Trophoblast cell (in vitro differentiated cells and primary cell): ENCODE measurements at regions not wholly inside any gene's neighbourhood (a gene's known extent, or its start where the extent isn't known, plus 50 kb on each side); places are given as distances from the start of the nearest gene placed in this dataset.

ENCODE experiments used
- DNase-seq, 2 donors: peaks; one replicate each; pipeline ENCODE4 v3.0.0-alpha.2; 2016
- H2AFZ ChIP-seq: 2 replicates; pipeline ENCODE4 v1.6.1; 2013; ENCODE audit warnings: low read length, moderate library complexity, mild to moderate bottlenecking; ENCODE audit not compliant: insufficient read depth, poor library complexity
- H2AK5ac ChIP-seq: 2 replicates; pipeline ENCODE4 v1.6.1; 2013; ENCODE audit warnings: mild to moderate bottlenecking, low read length
- H2BK120ac ChIP-seq: 2 replicates; pipeline ENCODE4 v1.6.1; 2013; ENCODE audit warnings: low read length, mild to moderate bottlenecking, moderate library complexity; ENCODE audit not compliant: insufficient read depth, poor library complexity
- H2BK12ac ChIP-seq: 2 replicates; pipeline ENCODE4 v1.6.1; 2013; ENCODE audit warnings: mild to moderate bottlenecking, low read length, moderate library complexity
- H2BK5ac ChIP-seq: 2 replicates; pipeline ENCODE4 v1.6.1; 2013; ENCODE audit warnings: low read length, low read depth, moderate library complexity, mild to moderate bottlenecking; ENCODE audit not compliant: poor library complexity
- H3K14ac ChIP-seq: 2 replicates; pipeline ENCODE4 v1.6.1; 2013; ENCODE audit warnings: mild to moderate bottlenecking, low read length
- H3K18ac ChIP-seq: 2 replicates; pipeline ENCODE4 v1.6.1; 2013; ENCODE audit warnings: mild to moderate bottlenecking, low read length
- H3K23ac ChIP-seq: 2 replicates; pipeline ENCODE4 v1.6.1; 2013; ENCODE audit warnings: low read length
- H3K27ac ChIP-seq: 2 replicates; pipeline ENCODE4 v1.5.1; 2013; ENCODE audit warnings: low read depth, mild to moderate bottlenecking, inconsistent platforms, low read length, moderate library complexity
- H3K27me3 ChIP-seq: 2 replicates; pipeline ENCODE4 v1.6.1; 2013; ENCODE audit warnings: inconsistent platforms, mild to moderate bottlenecking, low read length, moderate library complexity; ENCODE audit not compliant: insufficient read depth
- H3K36me3 ChIP-seq, 2 experiments: 1 replicate in 1 of 2; 2 replicates in 1 of 2; pipeline ENCODE4 v1.6.1; 2013; ENCODE audit warnings: low read length in 2 of 2, mild to moderate bottlenecking in 2 of 2, moderate library complexity in 1 of 2; ENCODE audit not compliant: insufficient read depth in 2 of 2, control insufficient read depth in 1 of 2
- H3K4ac ChIP-seq: 2 replicates; pipeline ENCODE4 v1.6.1; 2013; ENCODE audit warnings: low read depth, mild to moderate bottlenecking, low read length, moderate library complexity
- H3K4me1 ChIP-seq, 2 experiments: 1 replicate in 1 of 2; 2 replicates in 1 of 2; pipeline ENCODE4 v1.6.1; 2013; ENCODE audit warnings: low read length in 2 of 2, mild to moderate bottlenecking in 2 of 2, moderate library complexity in 1 of 2; ENCODE audit not compliant: insufficient read depth in 2 of 2, control insufficient read depth in 1 of 2
- H3K4me2 ChIP-seq: 2 replicates; pipeline ENCODE4 v1.6.1; 2013; ENCODE audit warnings: inconsistent platforms, mild to moderate bottlenecking, low read length, moderate library complexity
- H3K4me3 ChIP-seq: 2 replicates; pipeline ENCODE4 v1.5.1; 2013; ENCODE audit warnings: mild to moderate bottlenecking, low read depth, low read length, inconsistent platforms
- H3K79me1 ChIP-seq: one replicate; pipeline ENCODE4 v1.6.1; 2013; ENCODE audit warnings: low read length
- H3K79me2 ChIP-seq: 2 replicates; pipeline ENCODE4 v1.6.1; 2013; ENCODE audit warnings: low read length, mild to moderate bottlenecking; ENCODE audit not compliant: control insufficient read depth, insufficient read depth, poor library complexity
- H3K9ac ChIP-seq: 2 replicates; pipeline ENCODE4 v1.6.1; 2013; ENCODE audit warnings: mild to moderate bottlenecking, low read length
- H3K9me3 ChIP-seq: 2 replicates; pipeline ENCODE4 v1.6.1; 2013; ENCODE audit warnings: low read depth, mild to moderate bottlenecking, control low read depth, inconsistent platforms, low read length; ENCODE audit not compliant: insufficient read depth
- H4K12ac ChIP-seq: 2 replicates; pipeline ENCODE4 v1.6.1; 2013; ENCODE audit warnings: low read depth, mild to moderate bottlenecking, low read length, moderate library complexity
- H4K8ac ChIP-seq: 2 replicates; pipeline ENCODE4 v1.6.1; 2013; ENCODE audit warnings: low read depth, mild to moderate bottlenecking, low read length, moderate library complexity
- H4K91ac ChIP-seq: one replicate; pipeline ENCODE4 v1.6.1; 2013; ENCODE audit warnings: low read depth, mild to moderate bottlenecking, low read length, moderate library complexity
- WGBS: extraction: QIAGEN DNeasy Blood & Tissue Kit; methylation state at CpG from one replicate; pipeline ENCODE4 v1.1.7; 2013; ENCODE audit warnings: missing lambda C conversion rate; ENCODE audit not compliant: insufficient read length, insufficient coverage; ENCODE audit errors: extremely low coverage; 5-methylcytosine and 5-hydroxymethylcytosine counted together

GRCh38 chr10:4434105-4434504 lies 391.9 kb upstream of the AKR1E2 start:
- H2AFZ ChIP-seq = no peak overlapping the region
- no peaks in the 10 kb centered on the region for H3K79me2 ChIP-seq
- DNase-seq = no peak
- no peaks in the 10 kb centered on the region for H3K27me3 ChIP-seq
- WGBS = no CpG with 5 or more reads among the region's 3 CpGs
- H3K79me1 ChIP-seq = no peaks in the 10 kb centered on the region
- H2AK5ac ChIP-seq = no peak overlapping the region
- H3K27ac ChIP-seq = no peak overlapping the region
- peaks cover 2 to 4% of the 10 kb centered on the region in 2 experiments for H3K4me1 ChIP-seq
- no peak overlapping the region for H3K4me2 ChIP-seq
- no peak overlapping the region for H4K8ac ChIP-seq
- no peaks in the 10 kb centered on the region for H3K9me3 ChIP-seq
- H3K9ac ChIP-seq = no peak overlapping the region
- H3K18ac ChIP-seq = no peak overlapping the region
- no peaks in the 10 kb centered on the region for H3K36me3 ChIP-seq
- H3K23ac ChIP-seq = no peak overlapping the region
- no peak overlapping the region for H4K91ac ChIP-seq
- no peak overlapping the region for H3K14ac ChIP-seq
- H2BK120ac ChIP-seq = no peak overlapping the region
- no peak overlapping the region for H2BK5ac ChIP-seq
- H3K4me3 ChIP-seq = no peak overlapping the region
- no peak overlapping the region for H4K12ac ChIP-seq
- no peak overlapping the region for H2BK12ac ChIP-seq
- no peak overlapping the region for H3K4ac ChIP-seq

DNA sequence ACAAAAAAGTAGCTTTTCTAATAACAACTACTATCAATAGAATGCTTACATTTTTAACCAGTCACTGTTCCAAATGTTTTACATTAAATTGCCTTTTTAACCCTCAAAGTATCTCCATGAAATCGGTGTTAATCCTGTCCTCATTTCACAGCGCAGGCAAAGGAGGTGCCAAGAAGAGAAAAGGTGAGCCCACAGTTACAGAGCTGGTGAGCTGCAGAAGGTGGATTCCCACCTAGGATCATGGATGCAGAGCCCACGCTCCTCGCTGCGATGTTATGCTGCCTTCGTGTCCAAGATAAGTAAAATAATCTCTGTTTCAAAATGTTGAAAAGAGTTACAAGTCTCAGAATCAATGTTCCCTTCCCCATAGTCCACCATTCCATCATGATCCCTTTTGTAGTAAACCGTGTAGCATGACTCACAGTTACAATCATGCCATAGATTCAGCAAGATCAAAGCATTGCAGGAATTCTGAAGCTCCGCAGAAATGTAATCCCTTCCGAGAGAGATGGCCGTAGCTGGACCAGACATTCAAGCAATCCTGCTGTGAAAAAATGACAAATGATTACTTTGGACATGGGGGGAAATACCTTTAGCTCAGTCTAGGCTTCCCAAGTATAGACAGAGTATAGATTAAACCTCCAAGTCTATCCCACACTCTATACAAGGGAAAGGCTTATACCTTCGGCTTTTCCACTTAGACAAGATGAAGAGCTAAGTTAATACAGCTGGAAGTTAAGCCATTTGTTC lies 394.7 kb upstream of the AKR1E2 start:
- Histone ChIP-seq H3K14ac (peak overlapping the region; percentile 24), H4K91ac (peak overlapping the region; percentile 45), H3K4me2 (no peak overlapping the region), H3K79me2 (no peaks in the 10 kb centered on the region), H3K27ac (peak overlapping the region; percentile 46), H2BK120ac (peak overlapping the region; percentile 30), H3K18ac (no peak overlapping the region), H3K27me3 (no peaks in the 10 kb centered on the region), H2AK5ac (no peak overlapping the region), H3K36me3 (no peaks in the 10 kb centered on the region), H2BK12ac (peak overlapping the region; percentile 51), H2BK5ac (peak overlapping the region; percentile 36), H2AFZ (no peak overlapping the region), H3K4ac (no peak overlapping the region), H3K23ac (no peak overlapping the region), H4K12ac (no peak overlapping the region), H4K8ac (peak overlapping the region; percentile 36), H3K4me3 (no peak overlapping the region), H3K79me1 (no peaks in the 10 kb centered on the region), H3K9ac (no peak overlapping the region), H3K4me1 (peaks cover 2 to 4% of the 10 kb centered on the region in 2 experiments), H3K9me3 (no peaks in the 10 kb centered on the region)
- peak; percentile 38 to 80 for DNase-seq
- WGBS = no CpG with 5 or more reads among the region's 11 CpGs

DNA sequence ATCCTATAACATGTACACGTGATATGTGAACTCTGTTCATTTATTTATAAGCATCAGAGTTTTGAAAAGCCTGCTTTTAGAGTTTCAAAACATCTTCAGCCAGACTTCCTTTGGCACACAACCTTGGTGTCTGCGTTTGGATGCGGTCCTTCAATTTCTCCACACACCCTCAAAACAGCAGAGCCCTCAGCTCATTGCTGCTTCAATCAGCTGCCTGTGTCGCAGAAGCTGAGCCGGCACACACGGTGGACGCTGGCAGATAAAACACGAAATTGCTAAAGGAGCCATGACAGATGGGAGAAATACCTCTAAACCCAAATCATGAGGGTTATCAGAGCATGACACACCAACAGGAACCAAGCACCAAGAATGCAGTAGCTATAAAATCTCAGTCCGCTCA lies 396.4 kb upstream of the AKR1E2 start:
- WGBS = no CpG with 5 or more reads among the region's 9 CpGs
- no peak overlapping the region for H3K23ac ChIP-seq
- H3K27me3 ChIP-seq = no peaks in the 10 kb centered on the region
- H3K79me1 ChIP-seq = no peaks in the 10 kb centered on the region
- no peak overlapping the region for H3K18ac ChIP-seq
- H3K9ac ChIP-seq = no peak overlapping the region
- no peak overlapping the region for H3K27ac ChIP-seq
- no peaks in the 10 kb centered on the region for H3K36me3 ChIP-seq
- H4K91ac ChIP-seq = no peak overlapping the region
- no peak overlapping the region for H3K14ac ChIP-seq
- no peaks in the 10 kb centered on the region for H3K9me3 ChIP-seq
- H2BK120ac ChIP-seq = no peak overlapping the region
- H2BK12ac ChIP-seq = no peak overlapping the region
- H4K8ac ChIP-seq = no peak overlapping the region
- H3K4me2 ChIP-seq = no peak overlapping the region
- no peak overlapping the region for H3K4ac ChIP-seq
- H3K4me3 ChIP-seq = no peak overlapping the region
- no peak overlapping the region for H2AFZ ChIP-seq
- no peaks in the 10 kb centered on the region for H3K79me2 ChIP-seq
- H2BK5ac ChIP-seq = no peak overlapping the region
- peak overlapping the region; percentile 22 for H2AK5ac ChIP-seq
- H3K4me1 ChIP-seq = peaks cover 2 to 4% of the 10 kb centered on the region in 2 experiments
- no peak overlapping the region for H4K12ac ChIP-seq
- peak in 1 of 2 donors; percentile 7 for DNase-seq

DNA sequence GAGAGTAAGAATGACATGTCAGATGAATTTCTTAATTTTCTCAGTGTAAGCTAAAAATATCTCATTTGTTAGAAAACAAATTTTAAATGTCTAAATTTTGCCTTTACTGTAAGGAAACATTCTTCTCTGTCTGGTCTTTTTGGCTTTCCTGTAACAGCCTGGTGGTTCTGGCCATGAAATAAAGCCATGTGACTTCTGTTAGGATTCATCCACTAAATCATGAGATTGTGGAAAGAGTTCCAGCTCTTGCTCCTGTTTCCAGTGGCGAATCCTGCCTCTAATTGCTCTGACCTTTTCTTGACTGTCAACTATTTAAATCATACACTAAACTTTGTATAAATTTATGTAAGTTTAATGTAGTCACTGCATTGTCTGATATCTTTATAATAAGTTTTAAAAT lies 398.5 kb upstream of the AKR1E2 start:
- Histone ChIP-seq H3K27ac (no peak overlapping the region), H3K36me3 (no peaks in the 10 kb centered on the region), H2AFZ (no peak overlapping the region), H3K18ac (no peak overlapping the region), H3K4ac (no peak overlapping the region), H3K9me3 (no peaks in the 10 kb centered on the region), H4K12ac (no peak overlapping the region), H3K27me3 (no peaks in the 10 kb centered on the region), H4K8ac (no peak overlapping the region), H3K23ac (no peak overlapping the region), H3K9ac (no peak overlapping the region), H2BK120ac (no peak overlapping the region), H2AK5ac (no peak overlapping the region), H3K4me3 (no peak overlapping the region), H3K79me1 (no peaks in the 10 kb centered on the region), H2BK12ac (no peak overlapping the region), H2BK5ac (no peak overlapping the region), H3K4me2 (no peak overlapping the region), H3K79me2 (no peaks in the 10 kb centered on the region), H3K14ac (no peak overlapping the region), H3K4me1 (peaks cover 2 to 4% of the 10 kb centered on the region in 2 experiments), H4K91ac (no peak overlapping the region)
- no peak for DNase-seq
- WGBS = no CpG with 5 or more reads among the region's 1 CpG
